ENCODE measurements at regions not wholly inside any gene's neighbourhood (a gene's known extent, or its start where the extent isn't known, plus 50 kb on each side); places are given as distances from the start of the nearest gene placed in this dataset.

DNA sequence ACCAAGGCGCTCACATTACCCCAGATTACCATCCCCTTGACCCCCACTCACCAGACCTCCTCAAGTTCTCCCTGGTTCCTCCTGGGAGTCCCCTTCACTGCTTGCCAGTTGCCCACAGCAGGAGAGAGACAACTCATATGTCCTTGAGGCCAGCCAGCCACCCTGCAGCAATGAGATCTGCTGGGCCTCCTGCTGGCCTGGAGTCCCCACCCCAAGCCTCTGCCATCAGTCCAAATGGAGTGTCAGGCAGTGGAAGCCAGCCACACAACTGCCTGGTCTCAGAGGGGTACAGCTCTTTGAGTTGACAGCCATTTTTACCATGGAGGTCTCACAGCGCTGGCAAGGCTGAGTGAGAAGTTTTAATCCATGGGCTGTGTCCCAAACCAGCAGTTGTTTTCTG is 53.0 kb upstream of the EXOC4 start:
- TF ChIP-seq POLR2AphosphoS5 (IDR thresholded peaks at IDR 0.05) (no peak), TAF1 (IDR thresholded peaks at IDR 0.05; ENCODE audit: low read depth) (no peak), RAD21 (conservative IDR thresholded peaks at IDR 0.05) (no peak)
- TF ChIP-seq, protein P1, sequence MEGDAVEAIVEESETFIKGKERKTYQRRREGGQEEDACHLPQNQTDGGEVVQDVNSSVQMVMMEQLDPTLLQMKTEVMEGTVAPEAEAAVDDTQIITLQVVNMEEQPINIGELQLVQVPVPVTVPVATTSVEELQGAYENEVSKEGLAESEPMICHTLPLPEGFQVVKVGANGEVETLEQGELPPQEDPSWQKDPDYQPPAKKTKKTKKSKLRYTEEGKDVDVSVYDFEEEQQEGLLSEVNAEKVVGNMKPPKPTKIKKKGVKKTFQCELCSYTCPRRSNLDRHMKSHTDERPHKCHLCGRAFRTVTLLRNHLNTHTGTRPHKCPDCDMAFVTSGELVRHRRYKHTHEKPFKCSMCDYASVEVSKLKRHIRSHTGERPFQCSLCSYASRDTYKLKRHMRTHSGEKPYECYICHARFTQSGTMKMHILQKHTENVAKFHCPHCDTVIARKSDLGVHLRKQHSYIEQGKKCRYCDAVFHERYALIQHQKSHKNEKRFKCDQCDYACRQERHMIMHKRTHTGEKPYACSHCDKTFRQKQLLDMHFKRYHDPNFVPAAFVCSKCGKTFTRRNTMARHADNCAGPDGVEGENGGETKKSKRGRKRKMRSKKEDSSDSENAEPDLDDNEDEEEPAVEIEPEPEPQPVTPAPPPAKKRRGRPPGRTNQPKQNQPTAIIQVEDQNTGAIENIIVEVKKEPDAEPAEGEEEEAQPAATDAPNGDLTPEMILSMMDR (IDR thresholded peaks at IDR 0.05; ENCODE audit: poor library complexity, severe bottlenecking): no peak
- TF ChIP-seq, protein P2, sequence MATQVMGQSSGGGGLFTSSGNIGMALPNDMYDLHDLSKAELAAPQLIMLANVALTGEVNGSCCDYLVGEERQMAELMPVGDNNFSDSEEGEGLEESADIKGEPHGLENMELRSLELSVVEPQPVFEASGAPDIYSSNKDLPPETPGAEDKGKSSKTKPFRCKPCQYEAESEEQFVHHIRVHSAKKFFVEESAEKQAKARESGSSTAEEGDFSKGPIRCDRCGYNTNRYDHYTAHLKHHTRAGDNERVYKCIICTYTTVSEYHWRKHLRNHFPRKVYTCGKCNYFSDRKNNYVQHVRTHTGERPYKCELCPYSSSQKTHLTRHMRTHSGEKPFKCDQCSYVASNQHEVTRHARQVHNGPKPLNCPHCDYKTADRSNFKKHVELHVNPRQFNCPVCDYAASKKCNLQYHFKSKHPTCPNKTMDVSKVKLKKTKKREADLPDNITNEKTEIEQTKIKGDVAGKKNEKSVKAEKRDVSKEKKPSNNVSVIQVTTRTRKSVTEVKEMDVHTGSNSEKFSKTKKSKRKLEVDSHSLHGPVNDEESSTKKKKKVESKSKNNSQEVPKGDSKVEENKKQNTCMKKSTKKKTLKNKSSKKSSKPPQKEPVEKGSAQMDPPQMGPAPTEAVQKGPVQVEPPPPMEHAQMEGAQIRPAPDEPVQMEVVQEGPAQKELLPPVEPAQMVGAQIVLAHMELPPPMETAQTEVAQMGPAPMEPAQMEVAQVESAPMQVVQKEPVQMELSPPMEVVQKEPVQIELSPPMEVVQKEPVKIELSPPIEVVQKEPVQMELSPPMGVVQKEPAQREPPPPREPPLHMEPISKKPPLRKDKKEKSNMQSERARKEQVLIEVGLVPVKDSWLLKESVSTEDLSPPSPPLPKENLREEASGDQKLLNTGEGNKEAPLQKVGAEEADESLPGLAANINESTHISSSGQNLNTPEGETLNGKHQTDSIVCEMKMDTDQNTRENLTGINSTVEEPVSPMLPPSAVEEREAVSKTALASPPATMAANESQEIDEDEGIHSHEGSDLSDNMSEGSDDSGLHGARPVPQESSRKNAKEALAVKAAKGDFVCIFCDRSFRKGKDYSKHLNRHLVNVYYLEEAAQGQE (IDR thresholded peaks at IDR 0.05; ENCODE audit: borderline replicate concordance): no peak

Measured in neural cell (in vitro differentiated cells).